ENCODE measurements at regions not wholly inside any gene's neighbourhood (a gene's known extent, or its start where the extent isn't known, plus 50 kb on each side); places are given as distances from the start of the nearest gene placed in this dataset.

GRCh38 chr2:2717406-2717805 lies 386.3 kb upstream of the MYT1L start (continued):
- TF ChIP-seq, protein P1, sequence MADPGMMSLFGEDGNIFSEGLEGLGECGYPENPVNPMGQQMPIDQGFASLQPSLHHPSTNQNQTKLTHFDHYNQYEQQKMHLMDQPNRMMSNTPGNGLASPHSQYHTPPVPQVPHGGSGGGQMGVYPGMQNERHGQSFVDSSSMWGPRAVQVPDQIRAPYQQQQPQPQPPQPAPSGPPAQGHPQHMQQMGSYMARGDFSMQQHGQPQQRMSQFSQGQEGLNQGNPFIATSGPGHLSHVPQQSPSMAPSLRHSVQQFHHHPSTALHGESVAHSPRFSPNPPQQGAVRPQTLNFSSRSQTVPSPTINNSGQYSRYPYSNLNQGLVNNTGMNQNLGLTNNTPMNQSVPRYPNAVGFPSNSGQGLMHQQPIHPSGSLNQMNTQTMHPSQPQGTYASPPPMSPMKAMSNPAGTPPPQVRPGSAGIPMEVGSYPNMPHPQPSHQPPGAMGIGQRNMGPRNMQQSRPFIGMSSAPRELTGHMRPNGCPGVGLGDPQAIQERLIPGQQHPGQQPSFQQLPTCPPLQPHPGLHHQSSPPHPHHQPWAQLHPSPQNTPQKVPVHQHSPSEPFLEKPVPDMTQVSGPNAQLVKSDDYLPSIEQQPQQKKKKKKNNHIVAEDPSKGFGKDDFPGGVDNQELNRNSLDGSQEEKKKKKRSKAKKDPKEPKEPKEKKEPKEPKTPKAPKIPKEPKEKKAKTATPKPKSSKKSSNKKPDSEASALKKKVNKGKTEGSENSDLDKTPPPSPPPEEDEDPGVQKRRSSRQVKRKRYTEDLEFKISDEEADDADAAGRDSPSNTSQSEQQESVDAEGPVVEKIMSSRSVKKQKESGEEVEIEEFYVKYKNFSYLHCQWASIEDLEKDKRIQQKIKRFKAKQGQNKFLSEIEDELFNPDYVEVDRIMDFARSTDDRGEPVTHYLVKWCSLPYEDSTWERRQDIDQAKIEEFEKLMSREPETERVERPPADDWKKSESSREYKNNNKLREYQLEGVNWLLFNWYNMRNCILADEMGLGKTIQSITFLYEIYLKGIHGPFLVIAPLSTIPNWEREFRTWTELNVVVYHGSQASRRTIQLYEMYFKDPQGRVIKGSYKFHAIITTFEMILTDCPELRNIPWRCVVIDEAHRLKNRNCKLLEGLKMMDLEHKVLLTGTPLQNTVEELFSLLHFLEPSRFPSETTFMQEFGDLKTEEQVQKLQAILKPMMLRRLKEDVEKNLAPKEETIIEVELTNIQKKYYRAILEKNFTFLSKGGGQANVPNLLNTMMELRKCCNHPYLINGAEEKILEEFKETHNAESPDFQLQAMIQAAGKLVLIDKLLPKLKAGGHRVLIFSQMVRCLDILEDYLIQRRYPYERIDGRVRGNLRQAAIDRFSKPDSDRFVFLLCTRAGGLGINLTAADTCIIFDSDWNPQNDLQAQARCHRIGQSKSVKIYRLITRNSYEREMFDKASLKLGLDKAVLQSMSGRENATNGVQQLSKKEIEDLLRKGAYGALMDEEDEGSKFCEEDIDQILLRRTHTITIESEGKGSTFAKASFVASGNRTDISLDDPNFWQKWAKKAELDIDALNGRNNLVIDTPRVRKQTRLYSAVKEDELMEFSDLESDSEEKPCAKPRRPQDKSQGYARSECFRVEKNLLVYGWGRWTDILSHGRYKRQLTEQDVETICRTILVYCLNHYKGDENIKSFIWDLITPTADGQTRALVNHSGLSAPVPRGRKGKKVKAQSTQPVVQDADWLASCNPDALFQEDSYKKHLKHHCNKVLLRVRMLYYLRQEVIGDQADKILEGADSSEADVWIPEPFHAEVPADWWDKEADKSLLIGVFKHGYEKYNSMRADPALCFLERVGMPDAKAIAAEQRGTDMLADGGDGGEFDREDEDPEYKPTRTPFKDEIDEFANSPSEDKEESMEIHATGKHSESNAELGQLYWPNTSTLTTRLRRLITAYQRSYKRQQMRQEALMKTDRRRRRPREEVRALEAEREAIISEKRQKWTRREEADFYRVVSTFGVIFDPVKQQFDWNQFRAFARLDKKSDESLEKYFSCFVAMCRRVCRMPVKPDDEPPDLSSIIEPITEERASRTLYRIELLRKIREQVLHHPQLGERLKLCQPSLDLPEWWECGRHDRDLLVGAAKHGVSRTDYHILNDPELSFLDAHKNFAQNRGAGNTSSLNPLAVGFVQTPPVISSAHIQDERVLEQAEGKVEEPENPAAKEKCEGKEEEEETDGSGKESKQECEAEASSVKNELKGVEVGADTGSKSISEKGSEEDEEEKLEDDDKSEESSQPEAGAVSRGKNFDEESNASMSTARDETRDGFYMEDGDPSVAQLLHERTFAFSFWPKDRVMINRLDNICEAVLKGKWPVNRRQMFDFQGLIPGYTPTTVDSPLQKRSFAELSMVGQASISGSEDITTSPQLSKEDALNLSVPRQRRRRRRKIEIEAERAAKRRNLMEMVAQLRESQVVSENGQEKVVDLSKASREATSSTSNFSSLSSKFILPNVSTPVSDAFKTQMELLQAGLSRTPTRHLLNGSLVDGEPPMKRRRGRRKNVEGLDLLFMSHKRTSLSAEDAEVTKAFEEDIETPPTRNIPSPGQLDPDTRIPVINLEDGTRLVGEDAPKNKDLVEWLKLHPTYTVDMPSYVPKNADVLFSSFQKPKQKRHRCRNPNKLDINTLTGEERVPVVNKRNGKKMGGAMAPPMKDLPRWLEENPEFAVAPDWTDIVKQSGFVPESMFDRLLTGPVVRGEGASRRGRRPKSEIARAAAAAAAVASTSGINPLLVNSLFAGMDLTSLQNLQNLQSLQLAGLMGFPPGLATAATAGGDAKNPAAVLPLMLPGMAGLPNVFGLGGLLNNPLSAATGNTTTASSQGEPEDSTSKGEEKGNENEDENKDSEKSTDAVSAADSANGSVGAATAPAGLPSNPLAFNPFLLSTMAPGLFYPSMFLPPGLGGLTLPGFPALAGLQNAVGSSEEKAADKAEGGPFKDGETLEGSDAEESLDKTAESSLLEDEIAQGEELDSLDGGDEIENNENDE (IDR thresholded peaks at IDR 0.05; ENCODE audit: insufficient replicate concordance, low read length): no peak

Measured in H1 (cell line).